Vagina (tissue), 2 donors: ENCODE measurements at regions not wholly inside any gene's neighbourhood (a gene's known extent, or its start where the extent isn't known, plus 50 kb on each side); places are given as distances from the start of the nearest gene placed in this dataset.

Experiments used
- DNase-seq, 2 donors: peaks; one replicate each; pipeline ENCODE4 v3.0.0-alpha.2; 2017; ENCODE audit errors: extremely low spot score in 2 of 2
- H3K27ac ChIP-seq: fragments of 200-600 bp; sonication (generic); one replicate; pipeline ENCODE4 v1.5.1; 2019
- H3K27me3 ChIP-seq: fragments of 200-600 bp; sonication (generic); one replicate; pipeline ENCODE4 v1.5.1; 2019
- H3K36me3 ChIP-seq, 2 donors: fragments of 200-600 bp; sonication (generic); one replicate each; pipeline ENCODE4 v1.5.1; 2017 to 2019
- H3K4me1 ChIP-seq: fragments of 200-600 bp; sonication (generic); one replicate; pipeline ENCODE4 v1.5.1; 2019
- H3K4me3 ChIP-seq, 2 donors: fragments of 200-600 bp; sonication (generic); 1 replicate in 1 of 2; 2 replicates in 1 of 2; pipeline ENCODE4 v1.5.1; 2016 to 2019
- H3K9me3 ChIP-seq: fragments of 200-600 bp; sonication (generic); one replicate; pipeline ENCODE4 v1.5.1; 2019
- CTCF ChIP-seq, 3 experiments: fragments of 450-650 bp in 2 of 3; fragments of 200-600 bp in 1 of 3; sonication (generic) in 1 of 3; IDR thresholded peaks; one replicate each; pipeline ENCODE4 v1.5.1; 2017 to 2019; ENCODE audit warnings: antibody characterized with exemption in 3 of 3, mild to moderate bottlenecking in 2 of 3, moderate library complexity in 2 of 3
- POLR2A ChIP-seq, 2 donors: fragments of 450-650 bp; IDR thresholded peaks; one replicate each; pipeline ENCODE4 v1.6.1; 2017; ENCODE audit warnings: antibody characterized with exemption in 2 of 2, mild to moderate bottlenecking in 2 of 2, moderate library complexity in 2 of 2
- POLR2AphosphoS5 ChIP-seq, 2 donors: sonication (generic); formaldehyde crosslinking; IDR thresholded peaks; one replicate each; pipeline ENCODE4 v1.9.0; 2017; ENCODE audit warnings: antibody characterized with exemption in 2 of 2, mild to moderate bottlenecking in 2 of 2, low read depth in 1 of 2; ENCODE audit not compliant: insufficient read depth in 1 of 2
- intact Hi-C: fragments of 100-400 bp; cut with DNase I; formaldehyde crosslinking; loops from one replicate; pipeline ENCODE4 v1.15.1; 2023

- Histone ChIP-seq H3K4me1 (no peaks in the 10 kb centered on the region), H3K36me3 (no peaks in the 10 kb centered on the region), H3K27me3 (no peaks in the 10 kb centered on the region), H3K4me3 (no peak overlapping the region), H3K27ac (no peak overlapping the region), H3K9me3 (no peaks in the 10 kb centered on the region)
- TF ChIP-seq POLR2AphosphoS5 (IDR thresholded peaks at IDR 0.05; ENCODE audit: insufficient read depth in 1 of 2, low read depth in 1 of 2) (no peak), CTCF (IDR thresholded peaks at IDR 0.05) (no peak), POLR2A (IDR thresholded peaks at IDR 0.05) (no peak)
- no peak for DNase-seq
- intact Hi-C loops = no loop called here
Observed at GRCh38 chr12:131528667-131529066, 182.2 kb upstream of the SFSWAP start.

GRCh38 chr12:131529196-131530040 is 181.5 kb upstream of the SFSWAP start:
- H3K27ac ChIP-seq = no peak overlapping the region
- H3K27me3 ChIP-seq = no peaks in the 10 kb centered on the region
- intact Hi-C loops = no loop called here
- DNase-seq = no peak
- H3K9me3 ChIP-seq = no peaks in the 10 kb centered on the region
- H3K36me3 ChIP-seq = no peaks in the 10 kb centered on the region
- TF ChIP-seq POLR2AphosphoS5 (IDR thresholded peaks at IDR 0.05; ENCODE audit: insufficient read depth in 1 of 2, low read depth in 1 of 2) (no peak), CTCF (IDR thresholded peaks at IDR 0.05) (no peak), POLR2A (IDR thresholded peaks at IDR 0.05) (no peak)
- H3K4me3 ChIP-seq = no peak overlapping the region
- no peaks in the 10 kb centered on the region for H3K4me1 ChIP-seq

- DNase-seq = no peak
- Histone ChIP-seq H3K4me1 (no peaks in the 10 kb centered on the region), H3K27me3 (no peaks in the 10 kb centered on the region), H3K27ac (no peak overlapping the region), H3K9me3 (no peaks in the 10 kb centered on the region), H3K36me3 (no peaks in the 10 kb centered on the region), H3K4me3 (no peak overlapping the region)
- TF ChIP-seq POLR2A (IDR thresholded peaks at IDR 0.05) (no peak), POLR2AphosphoS5 (IDR thresholded peaks at IDR 0.05; ENCODE audit: insufficient read depth in 1 of 2, low read depth in 1 of 2) (no peak), CTCF (IDR thresholded peaks at IDR 0.05) (no peak)
- intact Hi-C loops = no loop called here
Observed at GRCh38 chr12:131530041-131530332, 180.9 kb upstream of the SFSWAP start.

- intact Hi-C loops = no loop called here
- no peak overlapping the region for H3K4me3 ChIP-seq
- H3K27me3 ChIP-seq = no peaks in the 10 kb centered on the region
Observed at GRCh38 chr12:131530422-131530821, 180.5 kb upstream of the SFSWAP start.

More at GRCh38 chr12:131530422-131530821, 180.5 kb upstream of the SFSWAP start:
- Histone ChIP-seq H3K27ac (no peak overlapping the region), H3K9me3 (no peaks in the 10 kb centered on the region), H3K36me3 (no peaks in the 10 kb centered on the region), H3K4me1 (no peaks in the 10 kb centered on the region)
- TF ChIP-seq CTCF (IDR thresholded peaks at IDR 0.05) (no peak), POLR2A (IDR thresholded peaks at IDR 0.05) (no peak), POLR2AphosphoS5 (IDR thresholded peaks at IDR 0.05; ENCODE audit: insufficient read depth in 1 of 2, low read depth in 1 of 2) (no peak)
- no peak for DNase-seq
